Tibial artery (tissue), 4 donors: ENCODE measurements at regions not wholly inside any gene's neighbourhood (a gene's known extent, or its start where the extent isn't known, plus 50 kb on each side); places are given as distances from the start of the nearest gene placed in this dataset.

Experiments used
- DNase-seq, 2 donors: peaks; one replicate each; pipeline ENCODE4 v3.0.0-alpha.2; 2019
- H3K27ac ChIP-seq, 2 donors: fragments of 200-600 bp; sonication (generic) in 1 of 2; 1 replicate in 1 of 2; 2 replicates in 1 of 2; pipeline ENCODE4 v1.5.1; 2018 to 2019; ENCODE audit warnings: mild to moderate bottlenecking in 1 of 2
- H3K27me3 ChIP-seq, 2 donors: fragments of 200-600 bp; sonication (generic) in 1 of 2; one replicate each; pipeline versions ENCODE4 v1.5.1 to v1.6.0; 2016 to 2019
- H3K36me3 ChIP-seq, 3 donors: fragments of 200-600 bp; sonication (generic) in 2 of 3; one replicate each; pipeline ENCODE4 v1.5.1; 2016 to 2019; ENCODE audit warnings: mild to moderate bottlenecking in 2 of 3
- H3K4me1 ChIP-seq, 4 donors: fragments of 200-600 bp; sonication (generic) in 2 of 4; 1 replicate in 3 of 4; 2 replicates in 1 of 4; pipeline ENCODE4 v1.5.1; 2016 to 2019
- H3K4me3 ChIP-seq, 2 donors: fragments of 200-600 bp; sonication (generic) in 1 of 2; 1 replicate in 1 of 2; 2 replicates in 1 of 2; pipeline ENCODE4 v1.5.1; 2018 to 2019; ENCODE audit warnings: mild to moderate bottlenecking in 2 of 2
- H3K9me3 ChIP-seq, 3 donors: fragments of 200-600 bp; sonication (generic) in 1 of 3; one replicate each; pipeline ENCODE4 v1.5.1; 2016 to 2019
- intact Hi-C: fragments of 100-400 bp; cut with DNase I; formaldehyde crosslinking; loops from one replicate; pipeline ENCODE4 v1.15.0; 2023; ENCODE audit warnings: low total_unique reads
- TF ChIP-seq, protein P1 (sequence below), 2 experiments: fragments of 200-600 bp in 1 of 2; fragments of 450-650 bp in 1 of 2; IDR thresholded peaks; one replicate each; pipeline ENCODE4 v1.5.1; 2017 to 2019; ENCODE audit warnings: antibody characterized with exemption in 2 of 2, mild to moderate bottlenecking in 1 of 2, moderate library complexity in 1 of 2

GRCh38 chr1:201598973-201599372 is 60.0 kb downstream of the NAV1 start:
- Histone ChIP-seq H3K9me3 (no peaks in the 10 kb centered on the region), H3K27ac (no peak overlapping the region), H3K4me1 (peaks cover 0 to 20% (median 2%) of the 10 kb centered on the region in 4 donors), H3K4me3 (no peak overlapping the region), H3K36me3 (no peaks in the 10 kb centered on the region), H3K27me3 (no peaks in the 10 kb centered on the region)
- DNase-seq = peak in 1 of 2 donors; percentile 43
- intact Hi-C loops = no loop called here
- TF ChIP-seq, protein P1, sequence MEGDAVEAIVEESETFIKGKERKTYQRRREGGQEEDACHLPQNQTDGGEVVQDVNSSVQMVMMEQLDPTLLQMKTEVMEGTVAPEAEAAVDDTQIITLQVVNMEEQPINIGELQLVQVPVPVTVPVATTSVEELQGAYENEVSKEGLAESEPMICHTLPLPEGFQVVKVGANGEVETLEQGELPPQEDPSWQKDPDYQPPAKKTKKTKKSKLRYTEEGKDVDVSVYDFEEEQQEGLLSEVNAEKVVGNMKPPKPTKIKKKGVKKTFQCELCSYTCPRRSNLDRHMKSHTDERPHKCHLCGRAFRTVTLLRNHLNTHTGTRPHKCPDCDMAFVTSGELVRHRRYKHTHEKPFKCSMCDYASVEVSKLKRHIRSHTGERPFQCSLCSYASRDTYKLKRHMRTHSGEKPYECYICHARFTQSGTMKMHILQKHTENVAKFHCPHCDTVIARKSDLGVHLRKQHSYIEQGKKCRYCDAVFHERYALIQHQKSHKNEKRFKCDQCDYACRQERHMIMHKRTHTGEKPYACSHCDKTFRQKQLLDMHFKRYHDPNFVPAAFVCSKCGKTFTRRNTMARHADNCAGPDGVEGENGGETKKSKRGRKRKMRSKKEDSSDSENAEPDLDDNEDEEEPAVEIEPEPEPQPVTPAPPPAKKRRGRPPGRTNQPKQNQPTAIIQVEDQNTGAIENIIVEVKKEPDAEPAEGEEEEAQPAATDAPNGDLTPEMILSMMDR (IDR thresholded peaks at IDR 0.05) = no peak

DNA sequence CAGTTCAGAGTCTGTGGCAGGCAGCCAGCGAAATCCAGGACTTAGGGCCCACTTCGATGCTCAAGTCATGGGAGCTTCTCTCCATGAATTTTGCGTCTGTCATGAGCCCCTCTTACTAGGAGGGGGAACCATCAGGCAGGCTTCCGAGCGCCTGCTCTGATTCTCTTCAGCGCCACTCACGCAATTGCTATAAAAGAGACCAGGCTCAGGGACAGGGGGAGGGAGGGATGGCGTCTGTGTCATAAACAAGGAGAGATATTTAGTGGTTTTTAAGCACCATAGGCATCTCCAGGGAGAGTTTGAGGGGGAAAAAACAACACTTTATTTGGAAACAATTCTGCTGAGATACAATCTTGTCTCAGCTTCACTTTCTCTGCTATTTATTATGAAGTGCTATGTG is 60.6 kb downstream of the NAV1 start:
- H3K4me3 ChIP-seq = no peak overlapping the region
- TF ChIP-seq, protein P1 (IDR thresholded peaks at IDR 0.05) = no peak
- intact Hi-C loops = no loop called here
- H3K27ac ChIP-seq = no peak overlapping the region
- H3K27me3 ChIP-seq = no peaks in the 10 kb centered on the region
- H3K36me3 ChIP-seq = no peaks in the 10 kb centered on the region
- H3K4me1 ChIP-seq = peaks cover 0 to 15% (median 0%) of the 10 kb centered on the region in 4 donors
- DNase-seq = peak in 1 of 2 donors; percentile 37
- H3K9me3 ChIP-seq = no peaks in the 10 kb centered on the region

DNA sequence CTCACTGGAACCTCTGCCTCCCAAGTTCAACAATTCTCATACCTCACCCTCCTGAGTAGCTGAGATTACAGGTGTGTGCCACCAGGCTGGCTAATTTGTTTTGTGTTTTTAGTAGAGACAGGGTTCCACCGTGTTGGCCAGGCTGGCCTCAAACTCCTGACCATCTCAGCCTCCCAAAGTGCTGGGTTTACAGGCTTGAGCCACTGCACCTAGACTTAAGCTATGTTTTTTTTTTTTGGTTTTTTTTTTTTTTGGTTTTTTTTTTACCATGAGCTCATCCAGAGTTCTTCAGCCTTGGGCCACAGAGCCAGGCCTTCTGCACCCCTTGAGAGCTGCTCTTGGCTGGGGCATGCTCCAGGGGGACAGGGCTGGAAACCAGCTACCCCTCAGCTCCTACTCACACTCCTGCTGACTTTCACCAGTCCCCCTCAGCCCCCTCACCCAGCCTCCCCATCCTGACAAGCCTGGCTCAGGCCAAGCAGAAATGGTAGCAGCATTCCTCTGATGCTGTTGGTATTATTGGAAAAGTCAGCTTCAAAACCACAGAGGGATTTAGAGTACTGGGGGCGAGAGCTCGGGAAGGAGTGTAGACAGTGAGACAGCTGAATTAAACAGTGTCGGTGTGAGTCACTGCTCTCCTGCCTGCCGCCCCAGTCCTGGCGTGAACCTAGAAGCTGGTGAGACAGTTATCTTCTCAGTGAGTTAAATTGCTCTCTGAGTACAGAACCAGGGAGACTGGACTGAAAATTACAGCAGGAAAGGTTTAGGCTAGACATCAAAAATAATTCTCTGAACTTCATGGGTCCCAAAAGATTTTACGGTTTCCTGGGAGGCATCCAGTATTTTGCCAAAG is 63.7 kb downstream of the NAV1 start:
- TF ChIP-seq, protein P1 (IDR thresholded peaks at IDR 0.05) = no peak
- intact Hi-C loops = no loop called here
- no peak overlapping the region for H3K4me3 ChIP-seq
- peaks cover 0 to 15% (median 0%) of the 10 kb centered on the region in 4 donors for H3K4me1 ChIP-seq
- no peak for DNase-seq
- H3K9me3 ChIP-seq = no peaks in the 10 kb centered on the region
- no peaks in the 10 kb centered on the region for H3K36me3 ChIP-seq
- no peaks in the 10 kb centered on the region for H3K27me3 ChIP-seq
- no peak overlapping the region for H3K27ac ChIP-seq

GRCh38 chr1:201603613-201604232 is 64.8 kb downstream of the NAV1 start:
- intact Hi-C loops = no loop called here
- Histone ChIP-seq H3K9me3 (no peaks in the 10 kb centered on the region), H3K36me3 (no peaks in the 10 kb centered on the region), H3K4me1 (peaks cover 0 to 20% (median 2%) of the 10 kb centered on the region in 4 donors), H3K27ac (no peak overlapping the region), H3K4me3 (no peak overlapping the region), H3K27me3 (no peaks in the 10 kb centered on the region)
- TF ChIP-seq, protein P1 (IDR thresholded peaks at IDR 0.05) = no peak
- no peak for DNase-seq

DNA sequence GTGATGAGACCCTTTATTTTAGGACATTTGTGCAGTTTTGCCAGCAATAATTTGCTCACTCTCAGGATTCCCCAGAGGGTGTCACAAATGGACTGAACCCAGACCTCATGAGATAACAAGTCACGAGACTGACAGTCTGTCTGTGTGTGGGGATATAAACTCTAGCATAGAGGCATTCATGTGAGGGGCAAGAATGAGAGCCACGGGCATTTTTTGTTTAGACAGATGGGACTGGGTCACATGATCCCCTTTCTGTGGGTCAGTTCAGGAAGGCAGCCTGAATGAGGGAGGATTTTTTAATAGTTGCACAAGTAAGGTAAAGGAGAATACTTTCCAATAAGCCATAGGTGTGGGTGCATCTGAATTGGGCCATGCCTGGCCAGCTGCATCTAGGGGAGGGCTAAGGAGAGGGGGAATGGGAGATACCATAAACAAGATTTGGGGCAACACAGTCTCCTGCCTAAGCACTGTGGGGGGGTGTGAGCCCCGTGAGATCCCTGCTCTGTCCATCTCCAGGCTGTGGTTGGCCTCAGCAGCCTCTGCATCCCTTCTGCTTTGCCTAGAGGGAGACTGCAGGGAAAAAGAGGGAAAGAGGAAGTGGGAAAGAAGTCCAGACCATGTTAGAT is 66.6 kb downstream of the NAV1 start:
- Histone ChIP-seq H3K9me3 (no peaks in the 10 kb centered on the region), H3K36me3 (no peaks in the 10 kb centered on the region), H3K4me3 (no peak overlapping the region), H3K27ac (no peak overlapping the region), H3K27me3 (no peaks in the 10 kb centered on the region), H3K4me1 (peaks cover 0 to 33% (median 3%) of the 10 kb centered on the region in 4 donors)
- TF ChIP-seq, protein P1 (IDR thresholded peaks at IDR 0.05) = no peak
- DNase-seq = no peak
- intact Hi-C loops = no loop called here
